ENCODE measurements at regions not wholly inside any gene's neighbourhood (a gene's known extent, or its start where the extent isn't known, plus 50 kb on each side); places are given as distances from the start of the nearest gene placed in this dataset.

DNA sequence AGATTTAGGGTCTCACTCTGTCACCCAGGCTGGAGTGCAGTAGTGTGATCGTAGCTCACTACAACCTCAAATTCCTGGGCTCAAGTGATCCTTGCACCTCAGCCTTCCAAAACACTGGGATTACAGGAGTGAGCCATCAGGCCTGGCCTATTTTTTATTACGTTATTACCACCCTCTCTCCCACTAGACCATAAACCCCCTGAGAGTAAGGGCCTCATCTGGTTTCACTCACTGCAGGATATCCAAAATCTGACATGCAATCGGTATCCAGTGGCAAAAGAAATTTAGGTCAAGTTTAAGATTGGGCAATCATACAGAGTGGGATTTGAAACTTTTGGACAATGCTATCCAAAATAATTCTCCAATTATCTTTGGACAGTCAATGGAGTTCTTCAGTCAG lies 117.0 kb upstream of the NEBL start:
- POLR2A ChIA-PET: no interaction called here
- intact Hi-C loops (cut with micrococcal nuclease; ENCODE audit: unreplicated experiment) (no loop called here), in situ Hi-C loops (cut with HindIII; ENCODE audit: low pct_unique_long_range_greater_than_20kb, low sequenced_read_pairs) (no loop called here)
- Histone ChIP-seq H3K4me1 (ENCODE audit: control insufficient read depth, insufficient read depth, low read length) (no peaks in the 10 kb centered on the region), H3K4me3 (ENCODE audit: low read depth in 2 of 2, low read length in 2 of 2) (no peak overlapping the region), H3K27ac (ENCODE audit: low read length) (no peak overlapping the region), H3K9me3 (ENCODE audit: control insufficient read depth, insufficient read depth, low read depth, low read length) (no peaks in the 10 kb centered on the region), H3K27me3 (ENCODE audit: control insufficient read depth, insufficient read depth, low read length) (no peaks in the 10 kb centered on the region), H3K36me3 (ENCODE audit: control insufficient read depth, insufficient read depth, low read length) (no peaks in the 10 kb centered on the region)
- ATAC-seq: no peak
- no TSS peak for BruUV-seq (replicated peaks)
- CTCF ChIA-PET: no interaction called here
- DNase-seq (ENCODE audit: low read depth, low spot score): no peak
- no peak for TF ChIP-seq POLR2AphosphoS5 (IDR thresholded peaks at IDR 0.05; ENCODE audit: low read depth, low read length)
- TF ChIP-seq, protein P1, sequence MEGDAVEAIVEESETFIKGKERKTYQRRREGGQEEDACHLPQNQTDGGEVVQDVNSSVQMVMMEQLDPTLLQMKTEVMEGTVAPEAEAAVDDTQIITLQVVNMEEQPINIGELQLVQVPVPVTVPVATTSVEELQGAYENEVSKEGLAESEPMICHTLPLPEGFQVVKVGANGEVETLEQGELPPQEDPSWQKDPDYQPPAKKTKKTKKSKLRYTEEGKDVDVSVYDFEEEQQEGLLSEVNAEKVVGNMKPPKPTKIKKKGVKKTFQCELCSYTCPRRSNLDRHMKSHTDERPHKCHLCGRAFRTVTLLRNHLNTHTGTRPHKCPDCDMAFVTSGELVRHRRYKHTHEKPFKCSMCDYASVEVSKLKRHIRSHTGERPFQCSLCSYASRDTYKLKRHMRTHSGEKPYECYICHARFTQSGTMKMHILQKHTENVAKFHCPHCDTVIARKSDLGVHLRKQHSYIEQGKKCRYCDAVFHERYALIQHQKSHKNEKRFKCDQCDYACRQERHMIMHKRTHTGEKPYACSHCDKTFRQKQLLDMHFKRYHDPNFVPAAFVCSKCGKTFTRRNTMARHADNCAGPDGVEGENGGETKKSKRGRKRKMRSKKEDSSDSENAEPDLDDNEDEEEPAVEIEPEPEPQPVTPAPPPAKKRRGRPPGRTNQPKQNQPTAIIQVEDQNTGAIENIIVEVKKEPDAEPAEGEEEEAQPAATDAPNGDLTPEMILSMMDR (IDR thresholded peaks at IDR 0.05): no peak
- no peak for TF ChIP-seq TCF7L2 (IDR thresholded peaks at IDR 0.05; ENCODE audit: low read depth, low read length)
- TF ChIP-seq, protein P2, sequence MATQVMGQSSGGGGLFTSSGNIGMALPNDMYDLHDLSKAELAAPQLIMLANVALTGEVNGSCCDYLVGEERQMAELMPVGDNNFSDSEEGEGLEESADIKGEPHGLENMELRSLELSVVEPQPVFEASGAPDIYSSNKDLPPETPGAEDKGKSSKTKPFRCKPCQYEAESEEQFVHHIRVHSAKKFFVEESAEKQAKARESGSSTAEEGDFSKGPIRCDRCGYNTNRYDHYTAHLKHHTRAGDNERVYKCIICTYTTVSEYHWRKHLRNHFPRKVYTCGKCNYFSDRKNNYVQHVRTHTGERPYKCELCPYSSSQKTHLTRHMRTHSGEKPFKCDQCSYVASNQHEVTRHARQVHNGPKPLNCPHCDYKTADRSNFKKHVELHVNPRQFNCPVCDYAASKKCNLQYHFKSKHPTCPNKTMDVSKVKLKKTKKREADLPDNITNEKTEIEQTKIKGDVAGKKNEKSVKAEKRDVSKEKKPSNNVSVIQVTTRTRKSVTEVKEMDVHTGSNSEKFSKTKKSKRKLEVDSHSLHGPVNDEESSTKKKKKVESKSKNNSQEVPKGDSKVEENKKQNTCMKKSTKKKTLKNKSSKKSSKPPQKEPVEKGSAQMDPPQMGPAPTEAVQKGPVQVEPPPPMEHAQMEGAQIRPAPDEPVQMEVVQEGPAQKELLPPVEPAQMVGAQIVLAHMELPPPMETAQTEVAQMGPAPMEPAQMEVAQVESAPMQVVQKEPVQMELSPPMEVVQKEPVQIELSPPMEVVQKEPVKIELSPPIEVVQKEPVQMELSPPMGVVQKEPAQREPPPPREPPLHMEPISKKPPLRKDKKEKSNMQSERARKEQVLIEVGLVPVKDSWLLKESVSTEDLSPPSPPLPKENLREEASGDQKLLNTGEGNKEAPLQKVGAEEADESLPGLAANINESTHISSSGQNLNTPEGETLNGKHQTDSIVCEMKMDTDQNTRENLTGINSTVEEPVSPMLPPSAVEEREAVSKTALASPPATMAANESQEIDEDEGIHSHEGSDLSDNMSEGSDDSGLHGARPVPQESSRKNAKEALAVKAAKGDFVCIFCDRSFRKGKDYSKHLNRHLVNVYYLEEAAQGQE (IDR thresholded peaks at IDR 0.05; ENCODE audit: insufficient read depth in 1 of 2, low read depth in 2 of 2, low read length in 1 of 2): no peak
- TF ChIP-seq SIN3A (IDR thresholded peaks at IDR 0.05; ENCODE audit: borderline replicate concordance, insufficient read depth, low read depth, low read length): no peak

DNA sequence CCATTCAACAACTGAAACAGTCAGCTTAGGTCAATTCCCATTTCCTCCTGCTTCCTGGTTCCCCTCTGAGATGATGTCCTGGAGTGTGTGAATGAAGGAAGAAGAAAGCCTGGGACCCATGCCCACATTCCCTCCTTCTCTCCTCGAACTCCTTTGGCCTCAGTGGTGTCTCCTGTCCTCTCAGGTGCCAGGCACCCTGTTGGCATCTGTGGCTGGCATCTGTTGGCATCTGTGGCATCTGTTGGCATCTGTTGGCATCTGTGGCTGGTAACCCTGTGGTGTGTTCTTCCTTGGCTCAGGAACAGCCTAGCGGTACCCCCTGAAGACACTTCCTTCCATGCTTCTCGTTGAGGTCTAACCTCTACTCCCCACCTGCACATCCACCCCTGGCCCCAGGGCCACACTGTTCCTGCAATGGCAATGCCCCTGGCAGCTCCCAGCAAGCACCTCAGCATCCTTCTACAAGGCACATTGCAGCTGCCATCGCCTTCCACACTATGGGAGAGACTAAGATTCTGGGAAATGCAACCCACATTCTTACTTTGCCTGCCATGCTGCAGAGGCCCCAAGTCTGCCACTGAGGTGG lies 114.4 kb upstream of the NEBL start:
- in situ Hi-C loops (cut with HindIII; ENCODE audit: low pct_unique_long_range_greater_than_20kb, low sequenced_read_pairs): no loop called here
- CTCF ChIA-PET: no interaction called here
- no peak for DNase-seq (ENCODE audit: low read depth, low spot score)
- Histone ChIP-seq H3K27me3 (ENCODE audit: control insufficient read depth, insufficient read depth, low read length) (no peaks in the 10 kb centered on the region), H3K4me1 (ENCODE audit: control insufficient read depth, insufficient read depth, low read length) (no peaks in the 10 kb centered on the region), H3K9me3 (ENCODE audit: control insufficient read depth, insufficient read depth, low read depth, low read length) (no peaks in the 10 kb centered on the region), H3K36me3 (ENCODE audit: control insufficient read depth, insufficient read depth, low read length) (no peaks in the 10 kb centered on the region), H3K27ac (ENCODE audit: low read length) (no peak overlapping the region), H3K4me3 (ENCODE audit: low read depth in 2 of 2, low read length in 2 of 2) (no peak overlapping the region)
- no peak for ATAC-seq
- POLR2A ChIA-PET: no interaction called here
- BruUV-seq (replicated peaks): no TSS peak
- TF ChIP-seq, protein P1 (IDR thresholded peaks at IDR 0.05): no peak
- no peak for TF ChIP-seq TCF7L2 (IDR thresholded peaks at IDR 0.05; ENCODE audit: low read depth, low read length)
- TF ChIP-seq SIN3A (IDR thresholded peaks at IDR 0.05; ENCODE audit: borderline replicate concordance, insufficient read depth, low read depth, low read length): no peak
- TF ChIP-seq POLR2AphosphoS5 (IDR thresholded peaks at IDR 0.05; ENCODE audit: low read depth, low read length): no peak
- TF ChIP-seq, protein P2 (IDR thresholded peaks at IDR 0.05; ENCODE audit: insufficient read depth in 1 of 2, low read depth in 2 of 2, low read length in 1 of 2): no peak
- intact Hi-C loops (cut with micrococcal nuclease; ENCODE audit: unreplicated experiment): no loop called here
